Chondrocyte (in vitro differentiated cells): ENCODE measurements at regions not wholly inside any gene's neighbourhood (a gene's known extent, or its start where the extent isn't known, plus 50 kb on each side); places are given as distances from the start of the nearest gene placed in this dataset.

Source experiments
- DNase-seq: peaks from one replicate; pipeline ENCODE4 v3.0.0; 2021; ENCODE audit warnings: mixed read lengths, low spot score
- H3K27ac Mint-ChIP-seq: one replicate; pipeline ENCODE4 v1.8.0; 2021; ENCODE audit warnings: mild to moderate bottlenecking, moderate library complexity, mixed read lengths; ENCODE audit not compliant: unreplicated experiment
- H3K27me3 Mint-ChIP-seq: 2 replicates; pipeline ENCODE4 v1.8.0; 2021; ENCODE audit warnings: low read depth, mixed read lengths
- H3K36me3 Mint-ChIP-seq: 2 replicates; pipeline ENCODE4 v1.8.0; 2021; ENCODE audit warnings: low read depth, mixed read lengths
- H3K4me1 Mint-ChIP-seq: 2 replicates; pipeline ENCODE4 v1.8.0; 2021; ENCODE audit warnings: low read depth, mild to moderate bottlenecking, mixed read lengths
- H3K4me3 Mint-ChIP-seq: one replicate; pipeline ENCODE4 v1.8.0; 2021; ENCODE audit warnings: mild to moderate bottlenecking, moderate library complexity, mixed read lengths; ENCODE audit not compliant: unreplicated experiment
- H3K9me3 Mint-ChIP-seq: 2 replicates; pipeline ENCODE4 v1.8.0; 2021; ENCODE audit warnings: low read depth, mixed read lengths
- TF ChIP-seq, protein P1 (sequence below): fragments of 200-600 bp; sonication (generic); IDR thresholded peaks from 2 replicates; pipeline ENCODE4 v1.5.0; 2021; ENCODE audit warnings: antibody characterized with exemption, mild to moderate bottlenecking, moderate library complexity

DNA sequence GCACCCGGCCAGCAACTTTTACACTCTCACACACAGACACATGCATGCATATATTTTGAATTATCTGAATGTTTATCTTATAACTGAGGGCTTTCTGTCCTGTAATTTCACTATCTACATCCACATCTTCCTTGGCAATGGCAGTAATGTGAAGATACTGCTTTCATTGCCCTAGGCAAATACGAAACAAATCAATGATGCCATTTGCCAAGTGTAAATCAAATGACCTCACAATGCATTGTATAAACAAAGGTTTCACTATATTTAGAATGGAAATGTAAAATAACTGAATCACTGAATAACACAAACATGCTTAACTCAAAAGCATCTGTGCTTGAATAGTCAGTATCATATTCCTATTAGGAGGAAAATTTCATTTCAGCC lies 455.6 kb downstream of the TBL1XR1 start:
- no peak for DNase-seq
- no peak overlapping the region for H3K4me3 Mint-ChIP-seq
- H3K4me1 Mint-ChIP-seq, result no peaks in the 10 kb centered on the region
- H3K9me3 Mint-ChIP-seq, result no peaks in the 10 kb centered on the region
- peaks cover 5% of the 10 kb centered on the region for H3K27me3 Mint-ChIP-seq
- TF ChIP-seq, protein P1, sequence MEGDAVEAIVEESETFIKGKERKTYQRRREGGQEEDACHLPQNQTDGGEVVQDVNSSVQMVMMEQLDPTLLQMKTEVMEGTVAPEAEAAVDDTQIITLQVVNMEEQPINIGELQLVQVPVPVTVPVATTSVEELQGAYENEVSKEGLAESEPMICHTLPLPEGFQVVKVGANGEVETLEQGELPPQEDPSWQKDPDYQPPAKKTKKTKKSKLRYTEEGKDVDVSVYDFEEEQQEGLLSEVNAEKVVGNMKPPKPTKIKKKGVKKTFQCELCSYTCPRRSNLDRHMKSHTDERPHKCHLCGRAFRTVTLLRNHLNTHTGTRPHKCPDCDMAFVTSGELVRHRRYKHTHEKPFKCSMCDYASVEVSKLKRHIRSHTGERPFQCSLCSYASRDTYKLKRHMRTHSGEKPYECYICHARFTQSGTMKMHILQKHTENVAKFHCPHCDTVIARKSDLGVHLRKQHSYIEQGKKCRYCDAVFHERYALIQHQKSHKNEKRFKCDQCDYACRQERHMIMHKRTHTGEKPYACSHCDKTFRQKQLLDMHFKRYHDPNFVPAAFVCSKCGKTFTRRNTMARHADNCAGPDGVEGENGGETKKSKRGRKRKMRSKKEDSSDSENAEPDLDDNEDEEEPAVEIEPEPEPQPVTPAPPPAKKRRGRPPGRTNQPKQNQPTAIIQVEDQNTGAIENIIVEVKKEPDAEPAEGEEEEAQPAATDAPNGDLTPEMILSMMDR, result no peak
- peaks cover 2% of the 10 kb centered on the region for H3K36me3 Mint-ChIP-seq
- H3K27ac Mint-ChIP-seq, result no peak overlapping the region

DNA sequence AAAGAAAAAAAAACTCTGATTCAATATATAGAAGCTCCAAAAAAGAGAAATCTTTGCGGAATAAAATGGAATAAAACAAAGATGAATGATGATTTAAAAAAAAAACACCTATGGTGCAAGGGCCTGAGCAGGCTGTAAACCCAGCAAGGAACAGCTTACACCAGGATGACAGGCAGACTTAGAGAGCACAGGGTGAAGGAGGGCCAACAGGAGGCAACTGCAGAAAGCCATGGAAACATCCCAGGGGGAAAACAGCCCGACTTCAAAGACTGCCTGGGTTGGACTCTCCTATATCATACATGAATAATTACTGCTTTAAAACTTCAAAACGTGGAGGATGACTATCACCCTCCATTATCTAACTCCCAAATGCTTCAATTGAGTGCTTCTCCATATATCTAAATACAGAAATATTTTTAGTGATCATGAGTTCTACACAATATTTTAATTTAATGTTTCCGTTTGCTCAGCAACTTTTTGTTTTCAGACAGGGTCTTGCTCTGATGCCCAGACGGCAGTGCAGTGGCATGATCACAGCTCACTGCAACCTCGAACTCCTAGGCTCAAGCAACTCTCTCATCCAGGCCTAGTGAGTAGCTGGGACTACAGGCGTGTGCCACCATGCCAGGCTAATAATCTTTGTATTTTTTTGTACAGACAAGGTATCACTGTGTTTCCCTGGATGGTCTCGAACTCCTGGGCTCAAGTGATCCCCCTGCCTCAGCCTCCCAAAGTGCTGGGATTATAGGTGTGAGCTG lies 456.2 kb downstream of the TBL1XR1 start:
- TF ChIP-seq, protein P1, result no peak
- no peak overlapping the region for H3K27ac Mint-ChIP-seq
- no peak overlapping the region for H3K4me3 Mint-ChIP-seq
- no peaks in the 10 kb centered on the region for H3K9me3 Mint-ChIP-seq
- no peaks in the 10 kb centered on the region for H3K4me1 Mint-ChIP-seq
- H3K36me3 Mint-ChIP-seq, result peaks cover 2% of the 10 kb centered on the region
- peaks cover 5% of the 10 kb centered on the region for H3K27me3 Mint-ChIP-seq
- no peak for DNase-seq

DNA sequence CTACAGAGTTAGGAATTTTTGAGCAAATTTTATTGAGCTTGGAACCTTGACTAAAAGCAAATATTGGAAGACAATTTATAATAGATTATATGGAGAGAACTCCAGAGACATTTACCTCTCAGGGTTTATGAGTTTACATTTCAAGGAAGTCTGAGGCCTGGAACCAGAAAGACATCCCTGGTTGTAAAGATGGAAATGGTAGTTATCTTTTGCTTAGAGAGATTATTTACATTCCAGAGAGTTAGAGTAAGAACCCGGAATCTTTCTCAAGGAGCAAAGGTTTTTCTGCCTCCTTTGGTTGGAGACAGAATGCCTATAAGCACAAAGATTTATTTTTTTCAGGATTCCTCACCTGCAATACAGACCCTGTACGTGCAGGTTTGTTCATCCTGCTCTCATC lies 458.1 kb downstream of the TBL1XR1 start:
- no peaks in the 10 kb centered on the region for H3K4me1 Mint-ChIP-seq
- no peaks in the 10 kb centered on the region for H3K9me3 Mint-ChIP-seq
- TF ChIP-seq, protein P1, result no peak

DNA sequence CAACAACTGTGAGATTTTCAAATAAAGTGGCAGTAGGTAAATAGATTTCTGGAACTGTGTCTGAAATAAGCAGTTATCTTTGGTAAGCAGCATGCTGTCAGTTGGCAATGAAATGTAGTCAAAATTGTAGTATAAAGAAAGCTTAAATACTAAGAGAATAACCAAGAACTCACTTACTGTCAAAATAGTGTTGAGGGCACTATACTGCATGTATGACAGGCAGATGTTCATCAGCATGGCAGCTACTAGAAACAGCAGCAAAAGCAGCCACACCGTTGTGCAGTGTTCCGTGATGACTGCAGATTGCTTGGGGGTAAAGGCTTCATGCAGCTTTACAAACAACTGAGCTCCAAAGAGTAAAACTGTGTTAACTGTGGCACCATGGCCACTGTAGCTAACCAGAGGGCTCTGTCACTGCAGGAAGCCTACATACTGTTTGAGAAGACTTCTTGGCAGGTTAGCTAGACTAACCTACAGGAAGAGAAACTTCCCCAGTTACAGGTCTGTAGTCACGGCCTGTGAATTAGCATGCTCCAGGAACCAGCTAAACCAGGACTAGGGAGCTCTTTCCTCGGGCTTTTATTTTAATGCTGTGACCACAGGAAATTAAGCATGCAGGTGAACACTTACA lies 459.7 kb downstream of the TBL1XR1 start:
- DNase-seq, result no peak
- Mint-ChIP-seq H3K4me3 (no peak overlapping the region), H3K36me3 (peaks cover 2% of the 10 kb centered on the region), H3K27ac (no peak overlapping the region), H3K9me3 (no peaks in the 10 kb centered on the region), H3K27me3 (peaks cover 5% of the 10 kb centered on the region), H3K4me1 (no peaks in the 10 kb centered on the region)
- TF ChIP-seq, protein P1, result no peak

More for the DNA sequence above, 458.1 kb downstream of the TBL1XR1 start:
- Mint-ChIP-seq H3K27me3 (peaks cover 5% of the 10 kb centered on the region), H3K4me3 (no peak overlapping the region), H3K27ac (no peak overlapping the region), H3K36me3 (peaks cover 2% of the 10 kb centered on the region)
- no peak for DNase-seq

DNA sequence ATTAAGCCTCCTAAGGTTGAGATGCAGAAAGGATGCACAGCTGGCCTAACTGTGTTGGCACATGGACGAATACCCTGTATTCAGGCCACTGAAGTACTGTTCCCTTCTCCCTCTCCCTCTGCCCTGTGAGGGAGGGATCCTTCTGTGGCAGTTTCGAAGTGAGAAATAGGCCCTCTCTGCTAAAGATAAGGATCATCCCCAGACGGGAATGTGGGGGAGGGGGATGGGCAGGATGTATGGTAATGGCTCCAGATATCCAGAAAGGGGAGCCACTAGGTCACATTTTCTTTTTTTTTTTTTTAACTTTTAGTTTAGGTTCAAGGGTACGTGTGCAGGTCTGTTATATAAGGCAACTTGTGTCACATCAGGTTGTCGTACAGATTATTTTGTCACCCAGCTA lies 463.1 kb downstream of the TBL1XR1 start:
- TF ChIP-seq, protein P1, result no peak

More for the DNA sequence above, 463.1 kb downstream of the TBL1XR1 start:
- Mint-ChIP-seq H3K9me3 (no peaks in the 10 kb centered on the region), H3K27me3 (peaks cover 3% of the 10 kb centered on the region), H3K4me3 (no peak overlapping the region), H3K27ac (no peak overlapping the region), H3K36me3 (no peaks in the 10 kb centered on the region), H3K4me1 (no peaks in the 10 kb centered on the region)
- DNase-seq, result no peak
